Panc1 (cell line): ENCODE measurements at regions not wholly inside any gene's neighbourhood (a gene's known extent, or its start where the extent isn't known, plus 50 kb on each side); places are given as distances from the start of the nearest gene placed in this dataset.

Experiments
- POLR2AphosphoS5 ChIP-seq: IDR thresholded peaks from 2 replicates; pipeline ENCODE4 v1.6.1; 2012; ENCODE audit warnings: mild to moderate bottlenecking, low read depth, low read length, moderate library complexity
- SIN3A ChIP-seq: IDR thresholded peaks from 2 replicates; pipeline ENCODE4 v1.6.1; 2012; ENCODE audit warnings: low read depth, mild to moderate bottlenecking, low read length, moderate library complexity, borderline replicate concordance; ENCODE audit not compliant: insufficient read depth
- TCF7L2 ChIP-seq: IDR thresholded peaks from 2 replicates; pipeline ENCODE4 v1.6.1; 2011; ENCODE audit warnings: mild to moderate bottlenecking, low read depth, low read length, inconsistent platforms
- TF ChIP-seq, protein P1 (sequence below): fragments of 450-650 bp; IDR thresholded peaks from 2 replicates; pipeline ENCODE4 v1.5.1; 2017; ENCODE audit warnings: mild to moderate bottlenecking
- TF ChIP-seq, protein P2 (sequence below), 2 experiments: IDR thresholded peaks; 2 replicates each; pipeline ENCODE4 v1.6.1; 2011 to 2012; ENCODE audit warnings: low read depth in 2 of 2, control low read depth in 1 of 2, low read length in 1 of 2, mild to moderate bottlenecking in 1 of 2, moderate library complexity in 1 of 2; ENCODE audit not compliant: insufficient read depth in 1 of 2

DNA sequence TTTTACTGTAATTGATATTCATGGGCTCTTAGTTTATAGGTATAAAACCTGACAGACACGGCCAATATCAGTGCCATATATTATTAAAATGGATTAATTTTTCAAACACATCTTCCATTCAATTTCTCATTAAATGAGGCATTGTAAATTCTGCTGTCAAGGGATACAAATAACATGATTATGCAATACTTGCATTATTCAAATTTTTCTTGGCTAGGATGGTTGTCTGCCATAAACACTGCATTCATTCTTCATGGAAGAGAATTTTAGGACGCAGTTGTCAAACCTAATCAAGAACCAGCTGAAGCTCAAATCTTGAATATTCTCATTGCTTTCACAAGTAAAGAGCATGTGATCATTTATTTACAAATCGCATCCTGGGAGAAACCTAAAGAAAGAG lies 255.6 kb downstream of the RDH14 start:
- TF ChIP-seq, protein P1, sequence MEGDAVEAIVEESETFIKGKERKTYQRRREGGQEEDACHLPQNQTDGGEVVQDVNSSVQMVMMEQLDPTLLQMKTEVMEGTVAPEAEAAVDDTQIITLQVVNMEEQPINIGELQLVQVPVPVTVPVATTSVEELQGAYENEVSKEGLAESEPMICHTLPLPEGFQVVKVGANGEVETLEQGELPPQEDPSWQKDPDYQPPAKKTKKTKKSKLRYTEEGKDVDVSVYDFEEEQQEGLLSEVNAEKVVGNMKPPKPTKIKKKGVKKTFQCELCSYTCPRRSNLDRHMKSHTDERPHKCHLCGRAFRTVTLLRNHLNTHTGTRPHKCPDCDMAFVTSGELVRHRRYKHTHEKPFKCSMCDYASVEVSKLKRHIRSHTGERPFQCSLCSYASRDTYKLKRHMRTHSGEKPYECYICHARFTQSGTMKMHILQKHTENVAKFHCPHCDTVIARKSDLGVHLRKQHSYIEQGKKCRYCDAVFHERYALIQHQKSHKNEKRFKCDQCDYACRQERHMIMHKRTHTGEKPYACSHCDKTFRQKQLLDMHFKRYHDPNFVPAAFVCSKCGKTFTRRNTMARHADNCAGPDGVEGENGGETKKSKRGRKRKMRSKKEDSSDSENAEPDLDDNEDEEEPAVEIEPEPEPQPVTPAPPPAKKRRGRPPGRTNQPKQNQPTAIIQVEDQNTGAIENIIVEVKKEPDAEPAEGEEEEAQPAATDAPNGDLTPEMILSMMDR, result no peak
- TF ChIP-seq POLR2AphosphoS5, result no peak
- TF ChIP-seq SIN3A, result no peak
- no peak for TF ChIP-seq TCF7L2
- TF ChIP-seq, protein P2, sequence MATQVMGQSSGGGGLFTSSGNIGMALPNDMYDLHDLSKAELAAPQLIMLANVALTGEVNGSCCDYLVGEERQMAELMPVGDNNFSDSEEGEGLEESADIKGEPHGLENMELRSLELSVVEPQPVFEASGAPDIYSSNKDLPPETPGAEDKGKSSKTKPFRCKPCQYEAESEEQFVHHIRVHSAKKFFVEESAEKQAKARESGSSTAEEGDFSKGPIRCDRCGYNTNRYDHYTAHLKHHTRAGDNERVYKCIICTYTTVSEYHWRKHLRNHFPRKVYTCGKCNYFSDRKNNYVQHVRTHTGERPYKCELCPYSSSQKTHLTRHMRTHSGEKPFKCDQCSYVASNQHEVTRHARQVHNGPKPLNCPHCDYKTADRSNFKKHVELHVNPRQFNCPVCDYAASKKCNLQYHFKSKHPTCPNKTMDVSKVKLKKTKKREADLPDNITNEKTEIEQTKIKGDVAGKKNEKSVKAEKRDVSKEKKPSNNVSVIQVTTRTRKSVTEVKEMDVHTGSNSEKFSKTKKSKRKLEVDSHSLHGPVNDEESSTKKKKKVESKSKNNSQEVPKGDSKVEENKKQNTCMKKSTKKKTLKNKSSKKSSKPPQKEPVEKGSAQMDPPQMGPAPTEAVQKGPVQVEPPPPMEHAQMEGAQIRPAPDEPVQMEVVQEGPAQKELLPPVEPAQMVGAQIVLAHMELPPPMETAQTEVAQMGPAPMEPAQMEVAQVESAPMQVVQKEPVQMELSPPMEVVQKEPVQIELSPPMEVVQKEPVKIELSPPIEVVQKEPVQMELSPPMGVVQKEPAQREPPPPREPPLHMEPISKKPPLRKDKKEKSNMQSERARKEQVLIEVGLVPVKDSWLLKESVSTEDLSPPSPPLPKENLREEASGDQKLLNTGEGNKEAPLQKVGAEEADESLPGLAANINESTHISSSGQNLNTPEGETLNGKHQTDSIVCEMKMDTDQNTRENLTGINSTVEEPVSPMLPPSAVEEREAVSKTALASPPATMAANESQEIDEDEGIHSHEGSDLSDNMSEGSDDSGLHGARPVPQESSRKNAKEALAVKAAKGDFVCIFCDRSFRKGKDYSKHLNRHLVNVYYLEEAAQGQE (IDR thresholded peaks at IDR 0.05; ENCODE audit: insufficient read depth in 1 of 2, low read depth in 2 of 2, low read length in 1 of 2), result no peak
